Upper lobe of left lung (tissue), 4 donors: ENCODE measurements at regions not wholly inside any gene's neighbourhood (a gene's known extent, or its start where the extent isn't known, plus 50 kb on each side); places are given as distances from the start of the nearest gene placed in this dataset.

ENCODE experiments used
- CTCF ChIP-seq, 6 experiments: fragments of 450-650 bp in 4 of 6; fragments of 200-600 bp in 2 of 6; sonication (generic) in 2 of 6; IDR thresholded peaks; one replicate each; pipeline ENCODE4 v1.5.1; 2016 to 2019; ENCODE audit warnings: antibody characterized with exemption in 6 of 6
- EP300 ChIP-seq, 4 donors: sonication (generic); formaldehyde crosslinking; IDR thresholded peaks; one replicate each; pipeline ENCODE4 v1.5.1; 2017; ENCODE audit warnings: antibody characterized with exemption in 4 of 4, control low read depth in 2 of 4
- POLR2A ChIP-seq, 4 donors: fragments of 450-650 bp; IDR thresholded peaks; one replicate each; pipeline ENCODE4 v1.5.1; 2016 to 2017; ENCODE audit warnings: antibody characterized with exemption in 4 of 4, mild to moderate bottlenecking in 2 of 4
- POLR2AphosphoS5 ChIP-seq, 2 donors: sonication (generic); formaldehyde crosslinking; IDR thresholded peaks; one replicate each; pipeline ENCODE4 v1.5.1; 2017; ENCODE audit warnings: antibody characterized with exemption in 2 of 2

GRCh38 chr16:62883509-62883908, 847.3 kb upstream of the CDH8 start:
- TF ChIP-seq CTCF (IDR thresholded peaks at IDR 0.05): no peak
- no peak for TF ChIP-seq POLR2AphosphoS5 (IDR thresholded peaks at IDR 0.05)
- no peak for TF ChIP-seq EP300 (IDR thresholded peaks at IDR 0.05)
- TF ChIP-seq POLR2A (IDR thresholded peaks at IDR 0.05): no peak
